Right renal cortex interstitium (tissue), 3 donors: ENCODE measurements at regions not wholly inside any gene's neighbourhood (a gene's known extent, or its start where the extent isn't known, plus 50 kb on each side); places are given as distances from the start of the nearest gene placed in this dataset.

Experiments used
- DNase-seq, 3 donors: peaks; one replicate each; pipeline ENCODE4 v3.0.0-alpha.2; 2013; ENCODE audit warnings: low read depth in 3 of 3, low spot score in 2 of 3

DNA sequence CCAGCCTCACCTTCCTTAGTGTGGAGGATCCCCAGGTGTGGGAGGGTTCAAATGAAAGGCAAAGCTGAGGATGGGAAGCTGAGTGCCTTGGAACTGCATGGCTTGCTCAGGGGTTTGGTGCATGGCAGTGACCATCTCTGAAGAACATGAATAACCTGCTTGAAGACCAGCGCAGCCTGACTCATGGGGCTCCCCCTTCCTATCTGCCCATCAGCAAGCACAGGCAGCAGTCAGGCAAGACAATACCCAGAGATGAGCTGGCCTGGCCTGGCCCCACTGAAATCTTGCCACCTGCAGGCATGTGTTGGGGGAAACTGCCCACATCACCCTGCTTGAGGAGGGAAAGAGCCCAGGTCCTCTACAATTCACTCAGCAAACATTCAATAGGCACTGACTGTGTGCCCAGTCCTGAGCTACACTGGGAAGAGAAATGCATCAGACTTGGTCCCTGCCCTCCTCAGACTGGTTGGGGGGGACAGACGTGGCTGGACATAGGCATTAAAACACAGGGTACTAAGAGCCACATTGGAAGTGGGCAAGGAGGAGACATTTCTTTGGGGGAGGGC is 105.0 kb upstream of the ALDH1B1 start:
- DNase-seq, result no peak

DNA sequence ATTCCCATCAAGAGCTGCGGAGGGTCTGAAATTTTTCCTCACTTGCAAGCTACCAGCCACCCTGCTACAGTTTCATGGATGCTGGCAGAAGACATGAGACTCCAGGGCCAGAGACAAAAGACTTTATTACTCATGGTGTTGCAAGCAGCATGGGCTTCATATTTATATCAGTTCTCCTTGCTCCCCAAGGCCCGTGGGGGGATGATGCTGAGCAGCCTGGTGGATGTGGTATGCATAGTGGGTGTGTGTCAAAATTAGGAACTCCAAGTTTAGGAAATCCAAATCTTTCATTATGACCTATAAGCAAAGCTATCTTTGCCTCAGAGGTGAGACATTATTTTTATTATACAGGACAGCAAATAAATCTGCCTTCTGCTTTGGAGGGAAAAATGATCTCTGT is 105.7 kb upstream of the ALDH1B1 start:
- no peak for DNase-seq

DNA sequence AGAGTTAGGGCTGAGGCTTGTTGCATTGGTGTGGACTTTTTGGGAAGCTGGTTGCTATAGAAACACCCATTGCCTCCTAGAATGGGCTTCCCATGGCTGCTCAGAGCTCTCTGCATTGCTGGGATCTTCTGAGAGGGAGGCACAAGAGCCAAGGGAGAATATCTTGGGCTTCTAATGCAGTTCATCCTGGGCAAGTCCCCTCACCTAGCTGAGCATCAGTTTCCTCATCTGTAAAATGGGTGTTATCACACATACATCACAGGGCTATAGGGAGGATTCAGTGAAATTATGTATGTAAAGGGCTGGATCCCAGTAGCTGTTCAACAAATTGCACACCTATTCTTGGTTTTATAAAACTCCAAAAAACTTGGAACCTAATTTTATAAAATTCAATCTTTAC is 106.1 kb upstream of the ALDH1B1 start:
- DNase-seq, result no peak

DNA sequence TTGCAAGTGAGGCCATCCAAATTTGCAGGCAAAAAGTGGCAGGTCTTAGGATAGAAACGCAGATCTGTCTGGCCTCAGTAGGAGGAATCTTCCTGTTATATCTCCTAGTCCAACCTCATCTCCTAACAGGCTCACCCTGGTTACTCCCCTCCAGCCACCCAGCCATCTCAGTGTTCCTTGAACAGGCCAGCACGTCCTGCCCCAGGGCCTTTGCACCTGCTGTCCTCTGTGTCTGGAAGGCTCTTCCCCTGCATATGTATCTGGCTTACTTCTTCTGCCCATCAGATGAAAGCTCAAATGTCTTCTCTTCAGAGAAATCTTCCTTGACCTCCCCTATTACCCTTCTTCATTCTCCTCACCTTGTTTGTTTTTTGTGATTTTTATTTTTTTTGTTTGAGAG is 107.3 kb upstream of the ALDH1B1 start:
- no peak for DNase-seq

DNA sequence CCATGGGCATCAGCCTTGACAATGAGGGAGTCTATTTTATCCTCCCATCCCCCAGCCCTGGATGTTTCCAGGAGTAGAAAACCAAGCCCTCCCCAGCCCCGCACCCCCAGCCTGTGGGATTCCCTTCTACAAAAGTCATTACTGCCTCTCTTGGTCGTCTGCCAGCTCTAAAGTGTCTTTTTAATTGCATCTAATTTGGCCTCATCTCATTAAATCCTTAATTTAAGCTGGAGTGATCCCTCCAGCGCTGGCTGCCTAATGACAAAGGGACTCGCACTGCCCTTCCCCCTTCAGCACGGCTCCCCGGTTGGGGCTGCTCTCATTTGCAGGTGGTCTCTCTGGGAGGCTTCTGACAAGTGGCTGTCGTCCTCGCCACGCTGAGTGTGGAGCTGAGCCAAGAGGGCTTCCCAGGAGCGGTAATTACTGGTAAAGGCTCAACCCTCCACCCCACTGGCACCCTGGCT is 107.9 kb upstream of the ALDH1B1 start:
- no peak for DNase-seq

DNA sequence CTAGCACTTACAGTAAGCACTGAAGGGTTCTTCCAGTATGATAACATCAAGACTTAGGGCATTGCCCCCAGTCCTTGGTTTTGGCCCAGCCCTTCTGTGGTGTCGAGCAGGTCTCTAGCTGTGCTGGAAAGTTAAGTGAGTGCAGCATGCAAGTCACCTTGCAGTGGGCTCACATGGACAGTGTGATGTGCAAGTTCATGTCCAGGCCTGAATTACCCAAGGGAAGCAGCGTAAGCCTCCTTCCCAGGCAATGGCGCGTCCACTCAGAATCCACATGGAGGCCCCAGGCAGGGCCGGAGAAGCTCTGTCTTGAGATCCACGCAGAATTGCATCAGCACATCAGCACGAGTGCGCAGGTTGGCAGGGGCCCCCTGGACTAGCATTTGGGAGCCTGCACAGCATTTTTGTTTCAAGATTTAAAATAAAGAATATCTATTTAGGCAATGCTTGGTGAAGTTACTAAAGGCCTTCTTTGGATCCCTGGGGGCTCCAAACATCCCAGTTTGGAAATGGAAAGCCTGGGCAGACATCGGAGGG is 108.4 kb upstream of the ALDH1B1 start:
- no peak for DNase-seq

DNA sequence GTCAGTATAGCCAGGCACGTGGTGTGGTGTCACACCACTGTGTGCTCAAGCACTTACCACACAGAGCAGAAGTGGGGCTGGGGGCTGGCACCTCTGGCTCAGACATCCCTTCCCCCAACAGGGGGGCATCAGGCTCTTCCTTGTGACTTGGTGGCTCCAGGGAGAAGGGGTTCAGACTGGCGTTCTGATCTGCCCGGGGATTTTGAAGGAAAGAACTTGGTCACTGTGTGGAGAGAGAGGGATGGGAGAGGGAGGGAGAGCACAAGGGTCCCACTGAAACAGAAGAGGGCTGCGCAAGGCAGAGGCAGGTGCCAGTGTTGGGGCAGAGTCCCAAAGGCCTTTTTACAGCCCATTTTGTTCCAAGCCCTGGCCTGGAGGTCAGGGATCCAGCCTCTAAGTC is 109.7 kb upstream of the ALDH1B1 start:
- no peak for DNase-seq

DNA sequence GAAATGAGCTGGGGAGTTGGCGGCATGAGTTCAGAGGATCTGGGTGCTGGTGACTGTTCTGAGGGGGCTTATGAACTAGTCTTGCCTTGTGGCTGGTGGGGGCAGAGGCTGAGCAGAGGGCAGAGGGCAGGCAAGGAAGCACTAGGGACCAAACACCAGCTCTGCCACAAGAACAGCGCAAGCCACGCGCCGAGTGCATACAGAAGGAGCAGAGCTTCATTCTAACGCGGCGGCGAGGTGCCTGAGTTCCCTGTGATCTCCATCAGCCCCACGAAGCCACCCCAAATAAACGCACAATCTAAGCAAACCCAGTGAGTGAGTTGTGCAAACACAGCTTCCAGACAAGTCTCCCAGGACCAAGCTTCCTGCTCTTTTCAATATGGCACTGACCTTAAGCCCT is 110.6 kb upstream of the ALDH1B1 start:
- DNase-seq, result no peak

DNA sequence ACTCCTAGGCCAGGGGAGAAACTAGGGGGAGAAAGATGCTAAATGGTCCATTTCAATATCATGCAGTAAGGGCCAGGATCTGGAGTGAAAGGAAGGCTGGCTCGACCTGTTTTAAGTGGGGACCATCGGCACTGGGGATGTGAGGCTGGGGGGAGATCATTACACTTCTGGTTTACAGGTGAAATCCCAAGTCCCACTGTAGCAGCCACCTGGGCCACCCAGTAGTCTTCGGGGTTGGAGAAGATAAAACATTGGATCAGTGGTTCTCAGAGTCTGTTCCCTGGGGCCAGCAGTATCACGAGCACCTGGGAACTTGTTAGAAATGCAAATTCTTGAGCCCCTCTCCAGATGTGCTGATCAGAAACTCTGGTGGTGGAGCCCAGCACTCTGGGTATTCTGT is 111.3 kb upstream of the ALDH1B1 start:
- no peak for DNase-seq

DNA sequence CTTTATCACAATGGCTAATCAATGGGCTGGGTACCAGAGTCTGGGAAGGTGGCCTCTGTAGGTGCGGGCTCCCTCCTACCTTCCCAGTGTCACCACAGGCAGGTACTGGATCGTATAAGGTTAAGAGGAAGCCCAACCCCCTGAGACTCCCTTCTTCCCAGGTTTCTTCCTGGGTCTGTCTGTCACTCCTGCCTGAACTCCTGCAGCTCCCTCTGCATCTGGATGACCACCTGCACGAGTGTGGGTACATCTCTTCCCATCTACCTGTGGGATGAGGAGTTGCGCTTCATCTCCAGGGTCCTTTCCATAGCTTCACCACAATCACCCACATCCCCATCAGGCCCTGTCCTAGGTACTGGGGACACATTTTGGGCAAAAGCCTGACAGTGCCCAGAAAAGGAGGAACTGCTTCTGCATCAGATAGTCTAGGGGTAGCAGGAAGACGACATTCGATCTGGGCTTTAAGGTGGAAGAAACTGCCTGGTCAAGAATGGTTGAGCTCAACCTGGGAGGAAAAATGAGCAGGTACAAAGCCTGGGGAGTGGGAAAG is 112.2 kb upstream of the ALDH1B1 start:
- DNase-seq, result no peak

DNA sequence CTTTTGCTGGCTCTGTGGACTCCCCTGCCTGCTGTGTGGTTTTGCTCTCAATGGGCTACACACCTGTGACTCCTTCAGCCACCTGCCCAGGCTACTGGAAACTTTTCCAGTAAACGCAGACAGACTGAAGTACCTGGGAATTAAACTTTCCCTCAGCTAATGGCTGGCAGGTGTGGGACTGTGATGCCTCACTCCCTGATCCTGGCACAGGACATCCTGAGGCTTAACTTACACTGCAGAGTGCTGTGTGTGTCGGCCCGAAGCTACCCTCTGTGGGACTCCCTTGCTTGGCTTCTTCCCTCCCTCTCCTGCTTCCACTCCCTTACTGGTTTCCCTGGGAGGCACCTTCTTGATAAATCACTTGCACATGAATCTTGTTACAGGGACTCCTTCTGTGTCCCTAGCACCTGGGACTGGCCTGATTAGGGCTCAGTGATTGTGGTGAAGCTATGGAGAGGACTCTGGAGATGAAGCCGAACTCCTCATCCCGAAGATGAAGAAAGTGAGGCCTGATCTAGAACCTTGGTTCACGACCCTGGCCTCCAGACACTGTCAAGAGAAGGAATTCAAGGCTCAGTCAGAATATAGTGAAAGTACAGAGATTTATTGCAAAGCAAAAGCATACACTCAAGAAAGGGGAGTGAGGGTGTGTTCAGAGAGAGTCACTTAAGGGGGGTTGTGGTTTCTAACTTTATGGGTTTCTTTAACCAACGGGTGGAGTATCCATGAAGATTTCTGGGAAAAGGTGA is 113.4 kb upstream of the ALDH1B1 start:
- no peak for DNase-seq

DNA sequence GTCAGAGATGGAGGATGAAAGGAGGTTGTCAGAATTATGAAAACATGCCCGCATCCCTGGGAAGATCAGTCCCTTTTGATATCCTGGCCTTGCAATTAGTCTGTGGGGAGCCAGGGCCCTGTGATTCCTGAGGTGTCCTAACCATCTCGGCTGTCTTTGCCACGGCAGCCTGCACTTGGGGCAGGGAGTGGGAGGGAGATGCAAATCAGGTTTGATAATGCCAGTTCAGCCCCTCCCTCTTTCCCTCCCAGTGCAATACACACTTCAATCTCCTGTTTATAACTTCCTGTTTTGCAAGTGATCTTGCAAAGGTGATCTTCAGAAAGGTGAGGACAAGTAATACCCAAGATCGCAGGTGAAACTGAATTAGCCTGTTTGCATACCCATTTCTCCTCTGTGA is 114.0 kb upstream of the ALDH1B1 start:
- no peak for DNase-seq

DNA sequence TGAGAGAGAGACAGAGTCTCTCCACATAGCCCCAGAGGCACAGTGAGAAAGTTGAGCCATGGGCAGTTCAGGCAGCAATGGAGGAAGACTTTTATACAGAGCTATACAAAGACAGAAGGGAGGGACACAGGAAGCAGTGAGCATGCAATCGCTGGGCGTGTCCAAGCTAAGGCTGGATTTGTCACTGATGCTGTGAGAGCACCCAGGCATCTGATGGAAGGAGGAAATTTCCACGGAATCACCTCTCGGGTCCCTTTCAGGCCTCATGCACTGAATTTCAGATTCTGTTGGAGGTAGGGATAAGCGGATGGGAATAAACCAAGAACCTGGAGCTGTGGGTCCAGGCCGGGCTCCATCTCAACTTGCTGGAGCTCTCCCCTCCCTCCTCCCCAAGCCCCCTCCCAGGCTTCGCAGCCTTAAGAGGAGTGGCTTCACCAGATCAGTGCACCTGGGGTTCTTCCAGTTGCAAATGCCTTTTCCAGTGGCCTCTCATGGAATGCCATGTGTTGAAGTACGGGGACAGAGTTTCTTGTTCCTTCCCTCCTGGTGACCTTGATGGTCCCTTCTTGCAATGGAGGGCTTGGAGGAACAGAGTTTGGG is 114.8 kb upstream of the ALDH1B1 start:
- no peak for DNase-seq

DNA sequence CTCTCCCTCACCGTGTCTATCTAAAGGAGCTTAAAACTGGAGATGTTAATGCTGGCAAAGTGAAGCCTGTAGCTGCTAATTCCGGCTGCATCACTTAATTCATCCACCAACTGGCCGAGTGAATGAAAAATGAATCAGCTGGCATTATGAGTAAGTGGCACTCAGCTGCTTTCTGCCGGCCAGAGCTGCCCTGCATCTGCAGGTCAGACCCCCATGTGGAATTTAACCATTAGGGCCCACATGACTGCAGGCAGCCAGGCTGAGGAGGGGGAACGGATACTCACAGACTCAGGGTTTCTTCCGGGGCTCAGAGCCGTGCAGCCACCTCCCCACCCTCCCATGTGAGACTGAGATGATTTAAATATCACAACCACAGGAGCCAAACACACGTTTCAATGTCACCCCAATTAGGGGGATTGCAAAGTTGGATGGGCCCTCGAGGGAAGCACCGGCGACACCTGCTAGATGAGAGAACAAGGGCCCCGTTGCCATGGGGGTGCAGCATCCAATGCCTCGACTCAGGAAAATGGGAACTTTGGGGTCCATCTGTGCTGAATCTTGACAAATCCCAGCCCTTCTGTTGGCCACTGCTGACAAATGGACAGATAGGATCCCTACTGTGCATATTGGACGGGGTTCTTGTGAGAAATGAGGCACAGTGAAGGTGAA is 115.6 kb upstream of the ALDH1B1 start:
- no peak for DNase-seq

DNA sequence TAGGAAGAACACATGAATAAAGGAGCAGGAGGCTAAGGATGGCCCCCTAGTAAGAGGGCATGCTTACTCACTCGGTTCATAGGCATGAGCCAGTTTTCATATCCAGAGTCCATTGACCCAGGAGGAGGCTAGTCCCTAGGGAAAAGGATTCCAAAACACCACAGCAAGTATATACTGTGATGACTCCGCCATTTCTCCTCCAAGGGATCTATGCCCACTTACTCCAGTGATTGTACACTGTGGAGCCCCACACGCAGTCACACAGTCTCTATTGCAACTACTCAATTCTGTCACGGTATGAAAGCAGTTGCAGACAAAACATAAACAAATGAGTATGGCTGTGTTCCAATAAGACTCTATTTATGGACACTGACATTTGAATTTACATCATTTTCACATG is 117.7 kb upstream of the ALDH1B1 start:
- no peak for DNase-seq

DNA sequence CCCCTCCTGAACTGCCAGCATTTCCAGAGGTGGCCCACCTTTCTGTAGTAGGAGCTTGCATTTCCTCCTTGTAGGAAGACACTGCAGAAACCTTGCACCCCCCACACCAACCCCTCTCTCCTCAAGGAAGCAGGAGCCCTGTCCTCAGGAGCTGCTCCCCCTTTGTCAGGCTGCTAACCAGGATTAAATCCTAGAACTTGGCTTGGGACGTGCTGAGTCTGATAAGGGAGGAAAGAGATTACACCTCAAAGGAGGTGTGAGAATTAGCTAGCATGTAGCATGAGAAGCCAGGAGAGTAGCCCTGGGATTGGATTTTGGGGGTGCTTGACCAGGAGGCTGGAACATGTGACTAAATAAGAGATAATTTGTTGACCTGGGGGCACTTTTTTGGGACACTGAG is 119.8 kb upstream of the ALDH1B1 start:
- no peak for DNase-seq

DNA sequence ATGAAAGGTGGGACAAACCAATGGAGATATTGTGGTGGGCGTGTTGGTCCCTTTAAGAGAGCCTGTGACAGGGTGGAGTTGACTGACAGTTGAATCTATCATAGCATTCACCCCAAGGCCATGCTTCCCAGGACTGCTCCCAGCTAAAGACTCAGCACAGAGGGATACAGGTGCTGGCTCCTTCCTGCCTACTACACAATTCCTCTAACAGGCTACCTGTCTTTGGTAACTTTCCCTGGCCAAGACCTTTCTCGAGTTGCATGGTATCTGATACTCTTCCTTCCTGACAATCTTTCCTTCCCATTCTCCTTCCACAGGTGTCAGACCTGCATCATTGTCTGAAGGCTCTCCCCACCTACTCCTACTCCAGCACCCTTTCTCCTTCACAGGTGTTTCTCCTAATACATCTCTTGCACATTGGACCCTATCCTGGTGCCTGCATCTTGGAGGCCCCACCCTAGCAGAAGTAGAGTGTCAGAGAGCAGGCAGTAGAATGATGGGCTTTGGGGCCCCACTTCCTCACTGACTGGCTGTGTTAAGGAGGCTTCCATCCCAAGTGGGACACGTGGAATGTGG is 120.7 kb upstream of the ALDH1B1 start:
- no peak for DNase-seq

DNA sequence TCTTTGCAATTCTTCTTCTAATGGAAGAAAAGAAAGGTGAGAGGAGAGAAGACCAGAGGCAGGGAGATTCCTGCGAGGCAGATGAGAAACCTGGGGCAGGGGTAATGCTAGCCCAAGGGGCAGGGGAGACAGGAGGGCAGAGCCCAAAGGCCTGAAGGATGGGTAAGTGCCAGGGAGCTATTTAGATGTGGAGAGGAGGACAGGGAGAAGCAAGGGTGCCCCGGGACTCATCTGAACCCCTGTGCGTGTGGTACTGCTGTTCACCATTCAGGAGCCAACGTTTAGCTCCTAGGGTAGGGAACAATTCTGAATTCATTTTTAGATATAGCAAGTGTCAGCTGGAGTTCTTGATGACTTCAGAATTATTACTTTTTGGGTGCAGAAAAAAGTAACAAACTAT is 122.7 kb upstream of the ALDH1B1 start:
- DNase-seq, result no peak

DNA sequence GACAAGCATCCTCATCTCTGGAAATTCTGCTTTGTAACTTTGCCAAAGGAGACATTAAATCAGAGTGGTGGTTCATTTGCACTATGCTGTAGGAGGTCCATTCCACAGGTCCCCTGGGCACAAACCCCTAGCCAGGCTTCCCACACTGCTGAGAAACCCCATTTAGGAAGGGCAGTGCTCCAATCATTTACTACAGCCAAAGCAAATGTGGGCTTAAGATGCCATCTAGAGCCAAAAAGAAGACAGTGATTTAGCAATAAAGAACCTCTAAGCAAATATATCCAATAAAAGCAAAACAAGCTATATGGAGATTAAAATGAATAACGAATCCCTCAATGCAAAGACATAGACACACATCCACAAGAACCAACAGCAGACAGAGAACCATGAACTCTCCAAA is 129.0 kb upstream of the ALDH1B1 start:
- DNase-seq, result no peak

DNA sequence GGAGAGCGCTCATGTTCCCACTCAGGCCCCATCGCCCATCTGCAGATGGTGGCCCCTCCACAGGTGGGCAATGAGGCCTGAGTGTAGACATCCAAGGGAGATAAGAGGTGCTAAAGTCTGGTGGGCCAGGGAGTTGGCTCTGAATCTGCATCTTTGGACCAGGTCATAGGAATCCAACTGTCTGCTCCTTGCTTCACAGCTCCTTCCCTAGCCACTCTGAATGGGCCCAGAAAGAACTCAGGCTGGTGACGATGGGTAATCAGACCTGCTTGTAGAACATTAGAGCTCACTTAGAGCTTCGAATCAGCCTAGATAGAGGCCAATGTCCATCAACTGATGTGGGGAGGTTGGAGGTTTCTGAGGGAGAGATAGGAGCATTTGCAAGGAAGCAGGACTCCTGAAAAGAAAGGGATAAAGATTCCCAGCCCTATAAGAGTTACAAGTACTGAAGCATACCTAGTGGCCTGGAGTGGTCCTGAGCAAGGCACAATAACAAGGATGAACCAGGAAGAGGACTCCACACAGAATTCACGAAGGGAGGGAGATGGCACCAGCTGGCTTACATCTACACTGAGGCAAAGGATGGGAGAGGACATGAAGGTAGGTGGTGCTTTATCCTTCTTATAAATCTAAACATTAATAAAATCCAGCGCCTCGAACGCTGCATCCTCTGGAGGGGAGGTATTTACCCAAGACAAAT is 132.8 kb upstream of the ALDH1B1 start:
- DNase-seq, result no peak
